ENCODE measurements at regions not wholly inside any gene's neighbourhood (a gene's known extent, or its start where the extent isn't known, plus 50 kb on each side); places are given as distances from the start of the nearest gene placed in this dataset.

- H3K27me3 ChIP-seq (ENCODE audit: control insufficient read depth in 1 of 2, insufficient read depth in 2 of 2, low read length in 2 of 2): no peaks in the 10 kb centered on the region
- H3K36me3 ChIP-seq (ENCODE audit: control insufficient read depth in 2 of 2, insufficient read depth in 2 of 2, low read length in 1 of 2): no peaks in the 10 kb centered on the region
- H3K4me3 ChIP-seq (ENCODE audit: low read depth in 1 of 2, low read length in 2 of 2): no peak overlapping the region
- 75 to 86% methylated on average over 3 of the region's 3 CpGs for WGBS, 2 donors
- peaks cover 0 to 3% of the 10 kb centered on the region in 2 donors for H3K9me3 ChIP-seq (ENCODE audit: control insufficient read depth in 2 of 2, insufficient read depth in 1 of 2, low read depth in 1 of 2, low read length in 1 of 2)
- no peak overlapping the region for H3K27ac ChIP-seq (ENCODE audit: low read depth in 2 of 2, low read length in 1 of 2)
- H3K4me1 ChIP-seq (ENCODE audit: control insufficient read depth in 2 of 2, insufficient read depth in 2 of 2, low read length in 1 of 2): no peaks in the 10 kb centered on the region
Observed at GRCh38 chr1:209458921-209459320, 124.6 kb upstream of the CAMK1G start.

GRCh38 chr1:209461168-209461567 lies 122.3 kb upstream of the CAMK1G start:
- no peaks in the 10 kb centered on the region for H3K36me3 ChIP-seq (ENCODE audit: control insufficient read depth in 2 of 2, insufficient read depth in 2 of 2, low read length in 1 of 2)
- H3K27ac ChIP-seq (ENCODE audit: low read depth in 2 of 2, low read length in 1 of 2): no peak overlapping the region
- no peaks in the 10 kb centered on the region for H3K27me3 ChIP-seq (ENCODE audit: control insufficient read depth in 1 of 2, insufficient read depth in 2 of 2, low read length in 2 of 2)
- no peaks in the 10 kb centered on the region for H3K4me1 ChIP-seq (ENCODE audit: control insufficient read depth in 2 of 2, insufficient read depth in 2 of 2, low read length in 1 of 2)
- no peak overlapping the region for H3K4me3 ChIP-seq (ENCODE audit: low read depth in 1 of 2, low read length in 2 of 2)
- H3K9me3 ChIP-seq (ENCODE audit: control insufficient read depth in 2 of 2, insufficient read depth in 1 of 2, low read depth in 1 of 2, low read length in 1 of 2): peaks cover 0 to 3% of the 10 kb centered on the region in 2 donors

- no peak overlapping the region for H3K4me3 ChIP-seq (ENCODE audit: low read depth in 1 of 2, low read length in 2 of 2)
- peaks cover 0 to 3% of the 10 kb centered on the region in 2 donors for H3K9me3 ChIP-seq (ENCODE audit: control insufficient read depth in 2 of 2, insufficient read depth in 1 of 2, low read depth in 1 of 2, low read length in 1 of 2)
- no peak overlapping the region for H3K27ac ChIP-seq (ENCODE audit: low read depth in 2 of 2, low read length in 1 of 2)
- no peaks in the 10 kb centered on the region for H3K36me3 ChIP-seq (ENCODE audit: control insufficient read depth in 2 of 2, insufficient read depth in 2 of 2, low read length in 1 of 2)
- H3K4me1 ChIP-seq (ENCODE audit: control insufficient read depth in 2 of 2, insufficient read depth in 2 of 2, low read length in 1 of 2): no peaks in the 10 kb centered on the region
- H3K27me3 ChIP-seq (ENCODE audit: control insufficient read depth in 1 of 2, insufficient read depth in 2 of 2, low read length in 2 of 2): no peaks in the 10 kb centered on the region
Observed at GRCh38 chr1:209462433-209462832, 121.1 kb upstream of the CAMK1G start.

- 92 to 93% methylated on average over 1 of the region's 1 CpG for WGBS, 2 donors
- no peaks in the 10 kb centered on the region for H3K9me3 ChIP-seq (ENCODE audit: control insufficient read depth in 2 of 2, insufficient read depth in 1 of 2, low read depth in 1 of 2, low read length in 1 of 2)
- H3K4me3 ChIP-seq (ENCODE audit: low read depth in 1 of 2, low read length in 2 of 2): no peak overlapping the region
- H3K4me1 ChIP-seq (ENCODE audit: control insufficient read depth in 2 of 2, insufficient read depth in 2 of 2, low read length in 1 of 2): no peaks in the 10 kb centered on the region
- H3K27me3 ChIP-seq (ENCODE audit: control insufficient read depth in 1 of 2, insufficient read depth in 2 of 2, low read length in 2 of 2): no peaks in the 10 kb centered on the region
- no peak overlapping the region for H3K27ac ChIP-seq (ENCODE audit: low read depth in 2 of 2, low read length in 1 of 2)
- no peaks in the 10 kb centered on the region for H3K36me3 ChIP-seq (ENCODE audit: control insufficient read depth in 2 of 2, insufficient read depth in 2 of 2, low read length in 1 of 2)
Observed at GRCh38 chr1:209463441-209463840, 120.1 kb upstream of the CAMK1G start.

GRCh38 chr1:209473025-209473424 lies 110.5 kb upstream of the CAMK1G start:
- H3K27ac ChIP-seq (ENCODE audit: low read depth in 2 of 2, low read length in 1 of 2): no peak overlapping the region
- H3K9me3 ChIP-seq (ENCODE audit: control insufficient read depth in 2 of 2, insufficient read depth in 1 of 2, low read depth in 1 of 2, low read length in 1 of 2): no peaks in the 10 kb centered on the region
- H3K27me3 ChIP-seq (ENCODE audit: control insufficient read depth in 1 of 2, insufficient read depth in 2 of 2, low read length in 2 of 2): no peaks in the 10 kb centered on the region
- no peaks in the 10 kb centered on the region for H3K4me1 ChIP-seq (ENCODE audit: control insufficient read depth in 2 of 2, insufficient read depth in 2 of 2, low read length in 1 of 2)
- H3K4me3 ChIP-seq (ENCODE audit: low read depth in 1 of 2, low read length in 2 of 2): no peak overlapping the region
- H3K36me3 ChIP-seq (ENCODE audit: control insufficient read depth in 2 of 2, insufficient read depth in 2 of 2, low read length in 1 of 2): no peaks in the 10 kb centered on the region

GRCh38 chr1:209480345-209480744 lies 103.2 kb upstream of the CAMK1G start:
- peaks cover 0 to 3% of the 10 kb centered on the region in 2 donors for H3K4me1 ChIP-seq (ENCODE audit: control insufficient read depth in 2 of 2, insufficient read depth in 2 of 2, low read length in 1 of 2)
- H3K4me3 ChIP-seq (ENCODE audit: low read depth in 1 of 2, low read length in 2 of 2): no peak overlapping the region
- H3K9me3 ChIP-seq (ENCODE audit: control insufficient read depth in 2 of 2, insufficient read depth in 1 of 2, low read depth in 1 of 2, low read length in 1 of 2): no peaks in the 10 kb centered on the region
- 87 to 88% methylated on average over 6 of the region's 6 CpGs for WGBS, 2 donors
- H3K36me3 ChIP-seq (ENCODE audit: control insufficient read depth in 2 of 2, insufficient read depth in 2 of 2, low read length in 1 of 2): no peaks in the 10 kb centered on the region
- no peak overlapping the region for H3K27ac ChIP-seq (ENCODE audit: low read depth in 2 of 2, low read length in 1 of 2)
- no peaks in the 10 kb centered on the region for H3K27me3 ChIP-seq (ENCODE audit: control insufficient read depth in 1 of 2, insufficient read depth in 2 of 2, low read length in 2 of 2)

GRCh38 chr1:209483691-209484090 lies 99.8 kb upstream of the CAMK1G start:
- H3K27me3 ChIP-seq (ENCODE audit: control insufficient read depth in 1 of 2, insufficient read depth in 2 of 2, low read length in 2 of 2): no peaks in the 10 kb centered on the region
- WGBS, 2 donors: 72 to 73% methylated on average over 4 of the region's 4 CpGs
- no peaks in the 10 kb centered on the region for H3K9me3 ChIP-seq (ENCODE audit: control insufficient read depth in 2 of 2, insufficient read depth in 1 of 2, low read depth in 1 of 2, low read length in 1 of 2)
- no peak overlapping the region for H3K4me3 ChIP-seq (ENCODE audit: low read depth in 1 of 2, low read length in 2 of 2)
- no peak overlapping the region for H3K27ac ChIP-seq (ENCODE audit: low read depth in 2 of 2, low read length in 1 of 2)
- no peaks in the 10 kb centered on the region for H3K36me3 ChIP-seq (ENCODE audit: control insufficient read depth in 2 of 2, insufficient read depth in 2 of 2, low read length in 1 of 2)
- peaks cover 0 to 3% of the 10 kb centered on the region in 2 donors for H3K4me1 ChIP-seq (ENCODE audit: control insufficient read depth in 2 of 2, insufficient read depth in 2 of 2, low read length in 1 of 2)

- Histone ChIP-seq H3K27ac (ENCODE audit: low read depth in 2 of 2, low read length in 1 of 2) (peak overlapping the region; percentile 26 to 55), H3K9me3 (ENCODE audit: control insufficient read depth in 2 of 2, insufficient read depth in 1 of 2, low read depth in 1 of 2, low read length in 1 of 2) (no peaks in the 10 kb centered on the region), H3K36me3 (ENCODE audit: control insufficient read depth in 2 of 2, insufficient read depth in 2 of 2, low read length in 1 of 2) (no peaks in the 10 kb centered on the region), H3K4me1 (ENCODE audit: control insufficient read depth in 2 of 2, insufficient read depth in 2 of 2, low read length in 1 of 2) (peaks cover 0 to 3% of the 10 kb centered on the region in 2 donors), H3K27me3 (ENCODE audit: control insufficient read depth in 1 of 2, insufficient read depth in 2 of 2, low read length in 2 of 2) (no peaks in the 10 kb centered on the region), H3K4me3 (ENCODE audit: low read depth in 1 of 2, low read length in 2 of 2) (no peak overlapping the region)
Observed at GRCh38 chr1:209484429-209484828, 99.1 kb upstream of the CAMK1G start.

- Histone ChIP-seq H3K4me1 (ENCODE audit: control insufficient read depth in 2 of 2, insufficient read depth in 2 of 2, low read length in 1 of 2) (peaks cover 0 to 3% of the 10 kb centered on the region in 2 donors), H3K4me3 (ENCODE audit: low read depth in 1 of 2, low read length in 2 of 2) (no peak overlapping the region), H3K9me3 (ENCODE audit: control insufficient read depth in 2 of 2, insufficient read depth in 1 of 2, low read depth in 1 of 2, low read length in 1 of 2) (no peaks in the 10 kb centered on the region), H3K36me3 (ENCODE audit: control insufficient read depth in 2 of 2, insufficient read depth in 2 of 2, low read length in 1 of 2) (no peaks in the 10 kb centered on the region), H3K27ac (ENCODE audit: low read depth in 2 of 2, low read length in 1 of 2) (peak overlapping the region in 1 of 2 donors; percentile 55), H3K27me3 (ENCODE audit: control insufficient read depth in 1 of 2, insufficient read depth in 2 of 2, low read length in 2 of 2) (no peaks in the 10 kb centered on the region)
- 38 to 76% methylated on average over 2 of the region's 2 CpGs for WGBS, 2 donors
Observed at GRCh38 chr1:209485167-209485566, 98.3 kb upstream of the CAMK1G start.

GRCh38 chr1:209485751-209486150 lies 97.8 kb upstream of the CAMK1G start:
- WGBS, 2 donors: 64 to 78% methylated on average over 3 of the region's 3 CpGs

More at GRCh38 chr1:209485751-209486150, 97.8 kb upstream of the CAMK1G start:
- H3K27ac ChIP-seq (ENCODE audit: low read depth in 2 of 2, low read length in 1 of 2): peak overlapping the region in 1 of 2 donors; percentile 30
- H3K4me3 ChIP-seq (ENCODE audit: low read depth in 1 of 2, low read length in 2 of 2): no peak overlapping the region
- no peaks in the 10 kb centered on the region for H3K36me3 ChIP-seq (ENCODE audit: control insufficient read depth in 2 of 2, insufficient read depth in 2 of 2, low read length in 1 of 2)
- no peaks in the 10 kb centered on the region for H3K9me3 ChIP-seq (ENCODE audit: control insufficient read depth in 2 of 2, insufficient read depth in 1 of 2, low read depth in 1 of 2, low read length in 1 of 2)
- H3K4me1 ChIP-seq (ENCODE audit: control insufficient read depth in 2 of 2, insufficient read depth in 2 of 2, low read length in 1 of 2): peaks cover 0 to 3% of the 10 kb centered on the region in 2 donors
- H3K27me3 ChIP-seq (ENCODE audit: control insufficient read depth in 1 of 2, insufficient read depth in 2 of 2, low read length in 2 of 2): no peaks in the 10 kb centered on the region

All from esophagus (tissue), 2 donors.